ENCODE measurements at regions not wholly inside any gene's neighbourhood (a gene's known extent, or its start where the extent isn't known, plus 50 kb on each side); places are given as distances from the start of the nearest gene placed in this dataset.
"Not testable (repeated sequence)": the region's sequence is repeated elsewhere in the genome, so short reads cannot be mapped to it uniquely, and the experiment has no call there.

GRCh38 chr14:43316427-43316826 is 1190.7 kb downstream of the FSCB start:
- intact Hi-C loops (cut with DNase I; ENCODE audit: low total_unique reads): no loop called here
- 74 to 82% methylated on average over 2 of the region's 2 CpGs for WGBS, 2 donors
- no peak for DNase-seq (ENCODE audit: low spot score in 2 of 2)
- TF ChIP-seq POLR2A (IDR thresholded peaks at IDR 0.05): no peak
- TF ChIP-seq CTCF (IDR thresholded peaks at IDR 0.05): no peak
- no peak overlapping the region for H3K4me3 ChIP-seq (ENCODE audit: low read depth, poor library complexity, severe bottlenecking)

- DNase-seq (ENCODE audit: low spot score in 2 of 2): no peak
- TF ChIP-seq POLR2A (IDR thresholded peaks at IDR 0.05) (no peak), CTCF (IDR thresholded peaks at IDR 0.05) (no peak)
- H3K4me3 ChIP-seq (ENCODE audit: low read depth, poor library complexity, severe bottlenecking): no peak overlapping the region
- intact Hi-C loops (cut with DNase I; ENCODE audit: low total_unique reads): no loop called here
- WGBS, 2 donors: 90 to 94% methylated on average over 1 of the region's 1 CpG
These were observed 1193.4 kb downstream of the FSCB start for GRCh38 chr14:43313719-43314118.

DNA sequence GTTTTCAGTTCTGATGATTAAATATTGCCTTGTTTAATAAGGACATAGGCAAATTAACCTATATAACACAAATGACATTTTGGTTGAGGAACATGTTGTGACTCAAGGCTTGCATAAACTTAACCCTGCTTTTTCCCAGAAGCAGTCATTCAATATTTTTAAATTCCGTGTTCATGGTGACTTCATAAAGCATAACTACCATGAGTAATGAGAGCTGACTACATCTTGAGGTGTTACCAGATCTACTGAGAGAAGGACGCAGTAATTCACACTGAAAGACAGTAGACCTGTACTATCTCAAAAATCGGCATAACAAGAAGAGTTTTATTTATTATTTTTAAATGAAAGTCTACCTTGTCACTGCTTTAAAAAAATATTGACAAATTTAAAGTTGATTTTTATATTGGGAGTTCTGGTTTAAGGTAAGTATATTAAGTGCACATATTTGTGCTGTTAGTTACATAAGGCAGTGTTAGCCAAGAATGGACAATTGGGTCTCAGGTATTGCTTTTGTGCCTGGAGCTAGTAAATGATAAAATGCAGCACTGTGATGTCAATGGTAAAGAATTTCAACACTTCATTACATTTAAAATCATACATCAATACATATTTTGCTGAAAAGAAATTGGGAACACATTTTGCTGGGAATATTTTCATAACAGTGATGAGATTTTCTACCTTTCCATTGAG is 1198.5 kb downstream of the FSCB start:
- no peak overlapping the region for H3K4me3 ChIP-seq (ENCODE audit: low read depth, poor library complexity, severe bottlenecking)
- DNase-seq (ENCODE audit: low spot score in 2 of 2): no peak
- TF ChIP-seq POLR2A (IDR thresholded peaks at IDR 0.05): no peak
- TF ChIP-seq CTCF (IDR thresholded peaks at IDR 0.05): no peak
- intact Hi-C loops (cut with DNase I; ENCODE audit: low total_unique reads): no loop called here
- WGBS, 2 donors: 58 to 64% methylated on average over 3 of the region's 3 CpGs

- H3K4me3 ChIP-seq (ENCODE audit: low read depth, poor library complexity, severe bottlenecking): no peak overlapping the region
- 56 to 62% methylated on average over 1 of the region's 1 CpG for WGBS, 2 donors
- TF ChIP-seq CTCF (IDR thresholded peaks at IDR 0.05) (no peak), POLR2A (IDR thresholded peaks at IDR 0.05) (no peak)
- DNase-seq (ENCODE audit: low spot score in 2 of 2): no peak
- intact Hi-C loops (cut with DNase I; ENCODE audit: low total_unique reads): no loop called here
These were observed 1199.2 kb downstream of the FSCB start for GRCh38 chr14:43307836-43308235.

GRCh38 chr14:43306053-43306452 is 1201.0 kb downstream of the FSCB start:
- WGBS, 2 donors: 82 to 85% methylated on average over 2 of the region's 2 CpGs
- H3K4me3 ChIP-seq (ENCODE audit: low read depth, poor library complexity, severe bottlenecking): no peak overlapping the region
- intact Hi-C loops (cut with DNase I; ENCODE audit: low total_unique reads): no loop called here
- no peak for DNase-seq (ENCODE audit: low spot score in 2 of 2)
- no peak for TF ChIP-seq CTCF (IDR thresholded peaks at IDR 0.05)

- H3K4me3 ChIP-seq (ENCODE audit: low read depth, poor library complexity, severe bottlenecking): no peak overlapping the region
- intact Hi-C loops (cut with DNase I; ENCODE audit: low total_unique reads): no loop called here
- WGBS, 2 donors: 43 to 45% methylated on average over 1 of the region's 1 CpG
- DNase-seq (ENCODE audit: low spot score in 2 of 2): no peak
- no peak for TF ChIP-seq POLR2A (IDR thresholded peaks at IDR 0.05)
These were observed 1209.3 kb downstream of the FSCB start for GRCh38 chr14:43297794-43298193.

DNA sequence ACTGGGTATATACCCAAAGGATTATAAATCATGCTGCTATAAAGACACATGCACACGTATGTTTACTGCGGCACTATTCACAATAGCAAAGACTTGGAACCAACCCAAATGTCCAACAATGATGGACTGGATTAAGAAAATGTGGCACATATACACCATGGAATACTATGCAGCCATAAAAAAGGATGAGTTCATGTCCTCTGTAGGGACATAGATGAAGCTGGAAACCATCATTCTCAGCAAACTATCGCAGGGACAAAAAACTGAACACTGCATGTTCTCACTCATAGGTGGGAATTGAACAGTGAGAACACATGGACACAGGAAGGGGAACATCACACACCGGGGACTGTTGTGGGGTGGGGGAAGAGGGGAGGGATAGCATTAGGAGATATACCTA is 1211.0 kb downstream of the FSCB start:
- intact Hi-C loops (cut with DNase I; ENCODE audit: low total_unique reads); DNase-seq (ENCODE audit: low spot score in 2 of 2); H3K4me3 ChIP-seq (ENCODE audit: low read depth, poor library complexity, severe bottlenecking): not testable (repeated sequence)
- 89 to 98% methylated on average over 2 to 3 of the region's 4 CpGs for WGBS, 2 donors

Data from lower leg skin (tissue), 4 donors.